ENCODE measurements at regions not wholly inside any gene's neighbourhood (a gene's known extent, or its start where the extent isn't known, plus 50 kb on each side); places are given as distances from the start of the nearest gene placed in this dataset.
"Not testable (repeated sequence)": the region's sequence is repeated elsewhere in the genome, so short reads cannot be mapped to it uniquely, and the experiment has no call there.

- DNase-seq = no peak
- H2AFZ ChIP-seq (ENCODE audit: insufficient read depth, low read depth, low read length, poor library complexity, severe bottlenecking) = no peak overlapping the region
- H3K4me1 ChIP-seq (ENCODE audit: control insufficient read depth in 1 of 2, insufficient read depth in 2 of 2, low read length in 2 of 2) = no peaks in the 10 kb centered on the region
- H3K4me3 ChIP-seq (replicated peaks in 1 of 3; ENCODE audit: low read depth in 2 of 3, low read length in 3 of 3) = no peak overlapping the region
- Mint-ChIP-seq H3K9me3 (peaks cover 5 to 23% (median 7%) of the 10 kb centered on the region in 7 donors), H3K4me3 (no peak overlapping the region), H3K27ac (no peak overlapping the region), H3K36me3 (no peaks in the 10 kb centered on the region), H3K27me3 (ENCODE audit: low read depth in 3 of 3) (peaks cover 0 to 1% (median 0%) of the 10 kb centered on the region in 3 donors), H3K4me1 (no peaks in the 10 kb centered on the region)
- no peak overlapping the region for H3K4me2 ChIP-seq (replicated peaks; ENCODE audit: extremely low read depth, low read length, poor library complexity, severe bottlenecking)
- H3K9me3 ChIP-seq (replicated peaks in 1 of 2; ENCODE audit: control insufficient read depth in 1 of 2, insufficient read depth in 1 of 2, low read length in 2 of 2) = peaks cover 0 to 8% of the 10 kb centered on the region in 2 donors
- no peaks in the 10 kb centered on the region for H3K36me3 ChIP-seq (replicated peaks in 1 of 2; ENCODE audit: control insufficient read depth in 1 of 2, insufficient read depth in 2 of 2, low read length in 2 of 2)
- intact Hi-C loops (cut with micrococcal nuclease) = no loop called here
- TF ChIP-seq CTCF (IDR thresholded peaks at IDR 0.05) = no peak
- H3K79me2 ChIP-seq (ENCODE audit: insufficient read depth, low read length) = no peaks in the 10 kb centered on the region
- H4K20me1 ChIP-seq (ENCODE audit: insufficient read depth, low read length) = no peaks in the 10 kb centered on the region
- 85% methylated on average over 5 of the region's 5 CpGs for WGBS (ENCODE audit: insufficient coverage)
- H3K27me3 ChIP-seq (ENCODE audit: control insufficient read depth in 2 of 2, insufficient read depth in 2 of 2, low read length in 2 of 2) = no peaks in the 10 kb centered on the region
- no peak overlapping the region for H3K9ac ChIP-seq (ENCODE audit: insufficient read depth, low read length, poor library complexity, severe bottlenecking)
- no peak overlapping the region for H3K27ac ChIP-seq (ENCODE audit: low read depth in 1 of 2, low read length in 2 of 2)
These were observed 231.3 kb upstream of the SLC30A5 start for GRCh38 chr5:68862560-68862959.

- intact Hi-C loops (cut with micrococcal nuclease); H3K27me3 Mint-ChIP-seq (ENCODE audit: low read depth in 3 of 3): not testable (repeated sequence)
These were observed 228.6 kb upstream of the SLC30A5 start for GRCh38 chr5:68865192-68865591.

More at GRCh38 chr5:68865192-68865591, 228.6 kb upstream of the SLC30A5 start:
- not testable (repeated sequence) for H3K27ac ChIP-seq (ENCODE audit: low read depth in 1 of 2, low read length in 2 of 2); H3K4me1 Mint-ChIP-seq; H3K36me3 Mint-ChIP-seq; H3K27me3 ChIP-seq (ENCODE audit: control insufficient read depth in 2 of 2, insufficient read depth in 2 of 2, low read length in 2 of 2); H3K9ac ChIP-seq (ENCODE audit: insufficient read depth, low read length, poor library complexity, severe bottlenecking); H3K4me3 ChIP-seq (replicated peaks in 1 of 3; ENCODE audit: low read depth in 2 of 3, low read length in 3 of 3); H2AFZ ChIP-seq (ENCODE audit: insufficient read depth, low read depth, low read length, poor library complexity, severe bottlenecking); H3K4me1 ChIP-seq (ENCODE audit: control insufficient read depth in 1 of 2, insufficient read depth in 2 of 2, low read length in 2 of 2); H3K27ac Mint-ChIP-seq; DNase-seq; H4K20me1 ChIP-seq (ENCODE audit: insufficient read depth, low read length); H3K4me3 Mint-ChIP-seq; H3K9me3 ChIP-seq (replicated peaks in 1 of 2; ENCODE audit: control insufficient read depth in 1 of 2, insufficient read depth in 1 of 2, low read length in 2 of 2); H3K79me2 ChIP-seq (ENCODE audit: insufficient read depth, low read length); H3K4me2 ChIP-seq (replicated peaks; ENCODE audit: extremely low read depth, low read length, poor library complexity, severe bottlenecking); H3K36me3 ChIP-seq (replicated peaks in 1 of 2; ENCODE audit: control insufficient read depth in 1 of 2, insufficient read depth in 2 of 2, low read length in 2 of 2)
- peaks cover 5 to 23% (median 8%) of the 10 kb centered on the region in 7 donors for H3K9me3 Mint-ChIP-seq
- WGBS (ENCODE audit: insufficient coverage) = 92% methylated on average over 8 of the region's 11 CpGs

Data from CD14-positive monocyte (primary cell).